ENCODE measurements at regions not wholly inside any gene's neighbourhood (a gene's known extent, or its start where the extent isn't known, plus 50 kb on each side); places are given as distances from the start of the nearest gene placed in this dataset.

DNA sequence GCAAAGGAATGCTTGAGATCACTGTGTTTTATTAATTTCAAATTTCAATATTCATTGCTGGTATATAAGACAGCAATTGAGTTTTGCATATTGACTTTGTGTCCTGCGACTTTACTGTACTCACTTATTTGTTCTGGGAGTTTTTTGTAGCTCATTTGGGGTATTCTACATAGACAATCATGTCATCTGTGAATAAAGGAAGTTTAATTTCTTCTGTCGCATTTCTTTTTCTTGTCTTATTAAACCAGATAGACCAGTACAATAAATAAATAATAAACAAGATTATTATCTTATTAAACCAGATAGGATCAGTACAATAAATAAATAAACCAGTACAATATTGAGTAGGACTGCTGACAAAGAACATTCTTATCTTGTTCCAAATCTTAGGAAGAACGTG lies 448.2 kb downstream of the RPS24 start:
- DNase-seq (ENCODE audit: low spot score), result no peak

DNA sequence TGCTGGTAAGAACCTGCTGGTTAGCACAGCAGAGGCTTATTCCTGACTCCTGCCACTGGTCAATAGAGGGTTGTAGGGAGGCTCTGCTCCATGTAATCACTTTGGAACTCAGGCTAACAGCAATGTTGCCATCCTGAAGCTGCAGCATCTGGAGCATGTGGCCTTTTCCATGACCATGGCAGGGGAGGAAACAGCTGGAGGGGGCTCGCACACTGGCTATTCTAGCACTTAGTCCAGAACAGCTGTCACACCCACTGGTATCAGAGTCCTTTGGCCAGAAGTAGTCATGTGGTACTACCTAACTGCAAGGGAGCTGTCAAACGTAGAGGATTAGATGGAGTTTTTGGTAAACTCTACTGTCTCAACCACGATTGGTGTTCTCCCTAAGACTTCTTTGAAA lies 450.0 kb downstream of the RPS24 start:
- no peak for DNase-seq (ENCODE audit: low spot score)

DNA sequence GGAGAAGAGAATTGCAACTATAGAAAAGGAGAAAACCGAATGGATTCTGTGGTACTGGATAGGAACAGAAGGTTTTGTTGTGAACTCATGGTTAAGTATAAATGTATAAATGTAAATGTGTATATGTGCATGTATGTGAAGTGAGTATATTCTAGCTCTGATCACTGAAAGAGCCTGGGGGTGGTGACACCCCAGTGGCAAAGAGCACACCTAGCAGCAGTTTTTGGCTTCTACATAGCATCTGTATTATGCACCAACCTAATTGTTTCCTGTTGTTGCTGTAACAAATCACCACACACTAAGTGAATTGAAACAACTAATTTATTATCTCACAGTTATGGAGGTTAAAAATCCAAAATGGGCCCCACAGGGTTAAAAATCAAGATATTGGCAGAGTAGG lies 455.4 kb downstream of the RPS24 start:
- DNase-seq (ENCODE audit: low spot score), result no peak

DNA sequence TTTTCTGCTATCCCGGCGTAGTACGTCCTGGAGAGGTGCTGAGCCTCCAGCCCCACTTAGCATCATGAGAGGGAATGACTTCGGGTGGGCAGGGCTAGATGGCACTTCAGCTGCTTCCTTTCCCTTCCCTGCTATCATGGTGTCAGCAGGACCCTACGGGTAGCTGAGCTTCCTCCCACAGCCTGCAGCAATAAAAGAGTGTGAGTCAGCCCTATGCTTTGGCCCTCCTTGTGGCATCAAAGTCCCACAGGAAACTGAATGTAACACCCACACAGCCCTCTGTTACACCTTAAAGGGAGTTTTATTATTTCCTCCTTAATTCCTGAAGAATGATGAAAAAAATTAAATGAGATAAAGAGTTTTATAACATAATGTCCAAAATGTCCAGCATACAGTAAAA lies 458.1 kb downstream of the RPS24 start:
- no peak for DNase-seq (ENCODE audit: low spot score)

DNA sequence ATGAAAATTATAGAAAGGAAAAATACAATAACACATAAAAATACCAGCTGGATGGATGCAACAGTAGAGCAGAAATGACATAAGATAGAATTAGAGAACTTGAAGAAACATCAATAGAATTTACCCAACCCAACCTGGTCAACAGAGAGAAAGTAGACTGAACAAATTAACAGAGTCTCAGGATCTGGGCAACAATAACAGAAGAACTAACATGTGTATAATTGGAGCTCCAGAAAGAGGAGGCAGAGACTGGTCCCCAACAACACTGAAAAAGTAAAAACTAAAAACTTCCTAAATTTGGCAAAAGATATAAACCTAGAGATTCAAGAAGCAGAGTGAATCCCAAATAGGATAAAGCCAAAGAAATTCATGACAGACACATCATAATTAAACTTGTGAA lies 458.8 kb downstream of the RPS24 start:
- DNase-seq (ENCODE audit: low spot score), result no peak

DNA sequence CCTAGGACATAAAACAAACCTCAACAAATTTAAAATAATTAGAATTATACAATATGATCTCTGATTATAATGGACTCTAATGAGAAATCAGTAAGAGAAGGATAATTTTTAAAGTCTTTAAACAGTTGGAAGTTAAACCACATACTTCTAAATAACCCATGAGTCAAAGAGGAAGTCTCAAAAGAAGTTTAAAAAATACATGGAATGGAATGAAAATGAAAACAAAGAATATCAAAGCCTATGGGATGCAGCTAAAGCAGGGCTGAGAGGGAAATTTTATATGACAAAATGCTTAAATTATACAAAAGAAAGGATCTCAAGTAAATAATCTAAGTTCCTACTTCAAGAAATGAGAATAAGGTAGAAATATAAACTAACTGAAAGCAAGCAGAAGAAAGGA lies 460.5 kb downstream of the RPS24 start:
- DNase-seq (ENCODE audit: low spot score), result no peak

DNA sequence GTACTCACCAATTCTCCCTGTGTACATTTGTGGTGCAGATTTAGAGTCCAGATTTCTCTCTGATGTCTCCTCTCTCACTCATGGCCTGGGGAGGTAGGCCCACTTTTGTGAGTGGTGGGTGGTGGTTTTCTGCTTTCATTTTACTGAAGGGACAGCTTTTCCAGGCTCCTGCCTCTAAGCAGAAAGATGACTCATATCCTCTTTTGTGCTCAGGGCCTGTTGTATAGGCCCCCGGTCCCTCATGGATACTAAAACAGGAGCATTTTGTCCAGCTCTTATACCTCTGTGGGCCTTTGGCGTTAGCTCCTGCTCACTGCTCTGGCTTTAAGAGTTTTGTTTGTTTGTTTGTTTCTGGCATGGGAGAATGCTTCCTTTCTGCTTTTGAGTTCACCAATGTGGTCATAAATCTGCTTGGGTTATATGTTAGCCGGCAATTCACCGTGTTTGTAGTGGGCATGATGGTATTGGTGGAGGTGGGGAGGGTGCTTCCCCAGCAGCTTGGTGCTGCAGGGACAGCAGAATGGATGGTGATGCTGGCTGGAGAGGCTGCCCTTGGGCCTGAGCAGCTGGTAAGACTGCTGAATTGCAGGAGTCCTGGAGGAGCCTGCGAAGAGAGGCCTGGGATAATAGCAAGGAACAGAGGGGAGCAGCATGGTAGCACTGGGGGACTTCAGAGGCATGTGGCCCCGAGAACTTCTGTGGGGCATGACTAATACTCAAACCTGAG lies 468.7 kb downstream of the RPS24 start:
- no peak for DNase-seq (ENCODE audit: low spot score)

DNA sequence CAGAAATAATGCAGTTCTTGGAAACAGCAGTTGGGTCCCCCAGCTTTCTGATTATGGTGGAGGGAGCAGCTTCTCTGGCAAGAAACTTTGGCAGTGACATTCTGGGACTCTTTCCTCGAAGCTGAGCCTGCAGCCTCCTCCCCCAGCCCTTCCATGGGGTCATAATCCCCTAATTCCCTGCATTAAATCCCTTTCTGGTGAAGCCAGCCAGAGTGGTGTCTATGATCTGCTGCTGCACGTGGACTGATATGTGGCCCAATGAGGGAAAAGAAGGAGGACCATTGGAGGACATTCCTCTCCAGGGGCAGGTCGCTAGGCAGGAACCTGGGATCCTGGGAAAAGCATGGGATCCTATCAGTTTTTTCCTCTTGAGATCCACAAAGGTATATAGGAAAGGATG lies 470.5 kb downstream of the RPS24 start:
- no peak for DNase-seq (ENCODE audit: low spot score)

DNA sequence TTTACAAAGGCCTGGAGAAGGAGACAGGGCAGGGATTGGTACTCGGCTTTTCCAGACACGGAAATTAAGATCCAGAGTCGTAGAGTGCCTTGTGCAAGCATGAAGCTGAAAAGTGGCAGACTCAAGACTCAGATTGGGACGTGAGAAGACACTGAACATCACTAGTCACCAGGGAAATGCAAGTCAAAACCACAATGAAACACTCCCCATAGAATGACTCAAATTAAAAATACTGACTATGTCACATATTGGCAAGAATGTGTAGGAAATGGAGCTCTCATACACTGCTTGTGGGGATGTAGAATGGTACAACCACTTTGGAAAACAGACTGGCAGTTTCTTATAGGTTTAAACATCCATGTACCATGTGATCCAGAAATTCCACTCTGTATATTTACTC lies 472.0 kb downstream of the RPS24 start:
- DNase-seq (ENCODE audit: low spot score), result no peak

DNA sequence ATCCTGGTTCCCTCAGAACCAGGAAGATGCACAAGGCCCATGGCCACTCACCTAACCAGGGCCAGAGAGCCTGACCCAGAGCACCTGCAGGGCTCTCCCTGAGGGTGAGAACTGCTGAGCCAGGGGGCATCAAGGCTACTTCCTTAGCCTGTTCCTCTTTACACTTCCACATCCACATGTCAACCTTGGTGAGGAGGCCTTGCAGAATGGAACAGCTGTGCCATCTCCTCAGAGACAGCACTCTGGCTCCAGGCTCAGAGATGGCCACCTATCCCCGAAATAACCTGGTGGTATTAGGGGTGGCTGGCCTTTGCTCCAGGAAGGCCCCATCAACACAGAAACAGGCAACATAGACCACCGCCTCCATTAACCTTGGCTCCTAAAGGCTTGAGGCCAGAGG lies 473.0 kb downstream of the RPS24 start:
- no peak for DNase-seq (ENCODE audit: low spot score)

DNA sequence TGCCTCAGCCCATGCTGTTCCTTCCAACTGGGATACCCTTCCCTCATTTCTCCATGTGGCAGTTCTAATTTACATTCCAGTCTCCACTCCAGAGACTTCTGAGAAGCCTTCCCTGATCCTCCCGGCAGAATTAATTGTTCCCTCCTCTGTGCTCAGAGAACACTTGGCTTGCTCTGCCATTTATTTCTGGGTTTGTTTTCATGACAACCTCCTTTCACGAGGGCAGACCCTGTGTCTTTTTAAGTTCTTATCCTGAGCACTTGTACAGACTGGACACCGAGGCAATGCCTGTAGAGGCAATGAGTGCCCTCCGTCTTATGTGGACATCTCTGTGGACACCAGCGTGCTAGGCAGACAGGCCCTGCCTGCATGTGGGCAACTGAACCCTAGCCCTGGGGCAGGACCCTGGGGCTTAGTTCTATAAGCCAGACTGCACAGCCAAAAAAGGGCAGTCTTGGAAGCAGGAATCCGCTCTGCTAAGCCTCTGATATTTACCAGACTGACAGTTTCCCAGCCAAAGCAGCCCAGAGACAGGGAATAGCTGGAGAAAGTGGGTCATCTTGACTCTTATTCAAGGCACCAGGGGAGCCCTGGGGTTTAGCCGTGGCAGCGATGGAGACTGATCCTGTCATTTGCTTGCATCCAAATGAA lies 474.0 kb downstream of the RPS24 start:
- peak; percentile 76 for DNase-seq (ENCODE audit: low spot score)

DNA sequence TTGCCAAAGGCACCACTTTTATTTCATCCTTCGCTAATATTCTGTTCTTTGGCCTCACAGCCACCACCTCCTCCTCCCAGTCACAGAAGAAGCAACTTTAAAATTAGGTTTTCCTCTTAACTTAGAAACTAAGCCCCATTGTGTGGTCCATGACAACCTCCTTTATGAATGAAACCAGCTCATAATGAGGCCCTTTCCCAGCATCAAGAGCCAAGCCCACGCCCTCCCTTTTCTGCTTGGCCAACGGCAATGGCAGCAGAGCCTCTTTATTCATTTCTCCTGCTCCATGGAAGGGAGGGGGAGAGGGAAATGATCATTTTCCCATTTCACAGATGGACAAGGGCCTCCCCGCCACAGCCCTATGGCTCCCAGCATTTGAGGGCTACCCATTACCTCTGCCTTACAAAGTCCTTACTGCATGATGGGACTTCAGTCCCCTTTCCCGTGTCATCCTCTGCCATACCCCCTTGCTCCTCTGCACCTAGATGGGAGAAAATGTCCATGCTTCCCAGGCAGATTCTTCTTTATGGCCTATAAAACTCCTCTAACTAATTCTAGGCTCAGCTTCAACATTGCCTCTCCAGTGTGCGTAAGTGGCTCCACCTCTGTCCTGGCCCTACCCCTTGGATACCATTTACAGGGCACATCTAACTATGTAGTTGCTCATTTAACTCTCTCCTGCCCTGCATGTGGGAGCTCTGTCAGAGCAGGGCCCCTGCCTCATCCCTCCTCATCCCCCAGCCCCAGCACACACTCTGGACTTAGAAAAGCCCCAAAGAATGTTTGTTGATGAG lies 475.5 kb downstream of the RPS24 start:
- no peak for DNase-seq (ENCODE audit: low spot score)

DNA sequence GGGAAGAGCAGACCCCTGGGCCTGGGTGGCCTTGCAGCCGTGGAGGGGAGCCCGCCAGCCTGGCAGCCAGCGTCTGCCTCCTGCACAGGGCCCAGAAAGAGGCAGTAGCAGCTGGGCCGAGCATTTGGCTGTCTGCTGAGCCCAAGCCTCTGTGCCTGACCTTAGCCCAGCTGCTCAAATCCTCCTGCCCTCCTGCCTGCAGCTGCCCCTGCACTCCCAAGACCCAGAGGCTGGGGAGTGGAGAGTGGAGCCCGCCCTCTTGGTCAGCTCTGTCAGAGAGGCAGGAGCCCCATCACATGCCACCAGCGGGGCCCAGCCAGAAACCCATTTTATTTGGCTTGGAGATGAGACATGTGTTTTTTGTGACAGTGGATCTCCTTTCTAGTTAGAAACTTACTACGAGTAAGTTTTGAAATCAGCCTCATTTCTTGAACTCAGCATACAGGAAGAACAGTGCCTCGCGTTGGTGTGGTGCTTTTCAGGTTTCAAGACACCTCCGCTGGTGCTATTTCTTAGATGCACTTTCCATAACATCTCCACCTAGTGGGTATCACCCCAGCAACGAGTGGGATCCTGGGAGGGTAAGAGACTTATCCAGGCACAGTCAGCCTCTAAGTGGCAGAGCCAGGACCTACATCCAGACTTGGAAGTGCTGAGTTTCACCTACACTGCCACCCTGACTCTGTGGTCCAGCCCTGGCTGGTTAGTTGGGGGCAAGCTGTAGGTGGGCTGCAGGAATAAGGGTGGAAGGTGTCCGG lies 477.1 kb downstream of the RPS24 start:
- no peak for DNase-seq (ENCODE audit: low spot score)

DNA sequence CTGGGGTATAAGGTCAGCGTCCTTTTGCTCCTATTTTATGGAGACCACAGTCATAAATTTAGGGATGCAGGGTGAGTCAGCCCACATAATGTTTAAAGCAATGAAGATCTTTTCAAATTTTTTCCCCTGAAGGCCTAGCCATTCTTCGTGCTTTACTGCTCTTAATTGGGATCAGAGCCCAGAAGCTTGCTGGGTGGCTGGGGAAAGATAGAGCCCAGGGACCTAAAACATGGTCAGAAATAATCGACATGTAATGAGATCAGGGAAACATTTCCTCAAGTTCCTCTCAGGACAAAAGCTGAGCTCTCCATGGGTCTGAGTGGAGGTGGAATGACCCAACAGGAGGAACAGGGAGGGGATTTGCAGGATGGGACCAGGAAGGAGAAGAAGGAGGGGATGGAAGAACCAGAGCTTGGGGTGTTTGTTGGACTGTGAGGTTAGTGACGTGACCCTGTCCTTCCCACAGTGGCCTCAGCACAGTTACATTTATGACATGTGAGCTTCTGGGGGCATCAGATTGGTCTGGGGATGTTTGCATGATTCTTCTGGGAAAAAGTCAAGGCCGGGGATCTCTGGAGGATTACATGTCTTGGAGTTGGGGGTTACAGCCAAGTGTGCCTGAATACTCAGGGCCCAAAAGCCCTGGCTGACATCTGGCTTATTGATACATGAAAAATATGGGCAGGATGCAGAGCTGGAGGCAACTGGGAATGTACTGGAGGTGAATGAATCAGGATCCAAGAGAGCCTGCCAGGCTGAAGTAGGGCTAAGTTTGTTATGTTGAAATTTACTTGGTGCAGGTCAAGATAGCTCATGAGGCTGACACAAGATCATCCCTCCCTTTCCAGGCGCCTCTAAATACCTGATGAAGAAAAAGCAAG lies 477.9 kb downstream of the RPS24 start:
- DNase-seq (ENCODE audit: low spot score), result no peak

DNA sequence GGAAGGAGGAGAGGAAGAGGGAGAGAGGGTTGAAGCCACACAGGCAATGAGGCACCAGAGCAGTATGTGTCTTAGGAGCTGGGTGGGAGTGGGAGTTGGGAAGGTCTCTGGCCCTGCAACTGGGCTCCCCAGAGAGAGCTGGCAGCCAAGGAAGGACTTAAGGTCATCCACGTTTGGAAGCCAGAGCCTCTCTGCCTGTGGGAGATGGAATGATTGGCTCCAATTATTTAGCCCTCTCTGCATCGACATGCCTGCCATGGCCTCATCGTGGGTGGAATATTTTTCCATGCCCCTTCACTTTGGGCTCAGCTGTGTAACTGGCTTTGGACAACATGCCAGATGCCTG lies 478.5 kb downstream of the RPS24 start:
- DNase-seq (ENCODE audit: low spot score), result no peak

DNA sequence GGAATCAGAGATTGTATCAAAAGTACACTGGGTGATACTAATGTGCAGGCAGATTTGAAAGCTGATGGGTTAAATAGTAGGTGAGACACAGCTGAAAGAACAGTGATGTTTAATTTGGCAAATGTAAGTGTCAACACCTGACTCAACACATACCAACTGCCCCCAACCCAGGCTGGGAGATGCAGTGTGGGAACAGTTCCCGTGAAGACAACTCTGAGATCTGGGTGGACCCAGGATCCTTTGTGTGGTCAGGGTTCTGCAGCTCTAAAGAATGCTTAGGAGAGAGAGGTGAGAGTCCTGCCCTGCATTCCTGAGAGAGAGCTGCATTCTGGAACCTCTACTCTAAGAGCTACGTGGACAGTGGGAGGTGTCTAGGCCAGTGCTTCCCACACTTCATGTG lies 479.7 kb downstream of the RPS24 start:
- DNase-seq (ENCODE audit: low spot score), result no peak

DNA sequence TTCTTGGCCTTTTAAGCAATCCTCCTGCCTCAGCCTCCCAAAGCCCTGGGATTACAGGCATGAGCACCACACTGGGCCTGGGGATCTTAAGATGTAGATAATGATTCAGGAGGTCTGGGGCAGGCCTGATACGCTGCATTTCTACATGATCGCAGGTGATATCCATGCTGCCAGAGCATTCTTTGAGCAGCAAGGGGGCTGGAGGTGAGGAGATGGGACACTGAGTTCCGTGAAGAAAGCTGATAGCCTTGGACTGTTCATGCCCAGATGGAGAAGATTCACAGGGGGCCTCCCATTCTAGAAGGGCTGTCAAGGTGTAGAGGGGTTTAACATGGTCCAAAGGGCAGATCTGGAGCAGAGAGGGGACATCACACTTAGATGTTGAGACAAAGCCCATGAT lies 480.3 kb downstream of the RPS24 start:
- DNase-seq (ENCODE audit: low spot score), result no peak

DNA sequence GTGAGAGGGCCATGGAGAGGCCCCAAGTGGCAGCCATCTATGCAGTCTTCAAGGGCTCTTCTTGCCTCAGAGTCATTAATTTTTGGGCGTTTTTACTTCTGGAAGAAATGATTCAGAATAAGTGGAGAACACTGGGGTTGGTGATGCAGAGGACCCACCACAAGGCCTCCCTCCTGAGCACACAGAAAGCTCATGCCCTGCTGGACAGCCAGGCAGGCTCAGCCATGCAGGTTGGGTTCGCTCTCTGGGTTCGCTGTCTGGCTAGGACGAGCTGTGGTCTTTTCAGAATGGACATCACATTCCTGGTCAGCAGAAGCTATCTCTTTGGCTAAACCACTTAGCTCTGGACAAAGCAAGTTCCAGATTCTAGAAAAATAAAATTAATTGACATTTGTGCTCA lies 480.8 kb downstream of the RPS24 start:
- DNase-seq (ENCODE audit: low spot score), result no peak

DNA sequence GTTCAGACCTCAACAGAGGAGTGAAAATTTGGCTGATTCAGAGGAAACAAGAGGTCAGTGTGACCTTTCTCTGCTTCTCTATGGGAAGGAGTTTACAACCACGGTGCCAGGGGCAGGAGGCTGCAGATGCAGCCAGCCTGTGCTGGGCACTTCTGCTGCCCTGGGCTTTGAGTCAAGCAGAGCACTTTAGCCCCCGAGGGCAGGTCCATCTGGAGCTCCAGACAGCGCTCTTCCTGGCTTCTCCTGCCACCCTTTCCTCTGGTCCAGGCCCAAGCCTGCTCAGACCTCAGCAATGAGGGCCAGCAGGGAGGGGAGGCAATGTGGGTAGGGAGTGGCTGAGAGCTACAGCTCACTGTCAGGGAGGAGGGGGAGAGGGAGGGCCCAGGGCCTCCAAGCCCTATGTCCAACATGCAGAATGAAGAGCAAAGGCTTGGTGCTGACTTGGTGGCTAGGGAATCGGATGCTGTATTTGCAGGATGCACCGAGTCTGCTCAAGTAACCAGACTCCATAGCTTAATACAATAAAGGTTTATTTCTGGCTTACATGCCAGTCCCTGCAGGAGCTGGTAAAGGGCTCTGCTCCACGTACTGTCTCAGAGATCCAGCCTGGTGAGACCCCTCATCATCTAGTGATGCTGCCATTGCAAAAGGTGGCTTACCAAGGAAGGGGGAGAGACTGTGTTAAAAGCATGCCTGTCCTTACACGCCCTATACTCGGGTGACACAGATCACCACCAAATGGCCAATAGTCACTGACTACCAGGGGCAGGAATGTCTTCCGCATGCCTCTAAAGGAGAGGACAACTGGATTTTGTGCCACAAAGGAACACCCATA lies 481.6 kb downstream of the RPS24 start:
- peak; percentile 25 for DNase-seq (ENCODE audit: low spot score)

DNA sequence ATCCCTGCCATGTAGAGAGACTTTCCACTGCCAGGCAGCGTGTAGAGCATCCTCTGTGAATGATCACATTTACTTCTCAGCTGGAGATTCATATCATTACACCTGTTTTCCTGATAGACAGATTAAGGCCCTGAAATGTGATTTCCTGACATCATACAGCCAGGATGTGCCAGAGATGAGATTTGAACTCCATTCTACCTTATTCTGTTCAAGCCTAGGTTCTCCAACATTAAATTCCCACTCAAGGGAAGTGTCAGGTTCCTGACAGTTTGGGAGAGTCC lies 482.1 kb downstream of the RPS24 start:
- DNase-seq (ENCODE audit: low spot score), result no peak

DNA sequence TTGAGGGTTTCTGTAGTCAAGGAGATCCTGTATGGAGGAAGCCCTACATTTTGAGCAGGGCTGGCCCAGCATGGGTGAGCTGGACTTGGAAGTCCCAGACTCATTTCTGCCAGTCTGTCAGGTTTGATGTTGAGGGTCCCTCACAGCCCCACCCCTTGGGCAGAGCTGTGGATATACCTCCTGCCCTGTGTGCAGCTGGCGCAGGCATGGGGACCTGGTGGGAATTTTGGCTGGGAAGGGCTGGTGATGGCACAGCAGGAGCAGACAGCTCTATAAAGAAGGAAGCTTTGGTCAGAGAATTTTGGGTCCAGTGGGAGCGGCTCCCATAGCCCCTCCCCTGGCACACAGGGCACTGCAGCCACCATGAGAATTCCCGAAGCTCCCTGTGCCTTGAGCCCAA lies 482.6 kb downstream of the RPS24 start:
- DNase-seq (ENCODE audit: low spot score), result no peak
